GM23338 (cell line): ENCODE measurements at regions not wholly inside any gene's neighbourhood (a gene's known extent, or its start where the extent isn't known, plus 50 kb on each side); places are given as distances from the start of the nearest gene placed in this dataset.

Experiments used
- ATAC-seq: fragments of 200-7000 bp; cut with Tn5 transposase; 3 replicates; pipeline ENCODE4 v1.9.1; 2020
- DNase-seq: peaks from one replicate; pipeline ENCODE4 v3.0.0-alpha.2; 2015; ENCODE audit warnings: low spot score
- H2AFZ ChIP-seq: fragments of 200-600 bp; sonication (generic); 2 replicates; pipeline ENCODE4 v1.8.0; 2016; ENCODE audit warnings: antibody characterized with exemption, mild to moderate bottlenecking, moderate library complexity
- H3F3A ChIP-seq: fragments of 200-600 bp; sonication (generic); replicated peaks from 2 replicates; pipeline ENCODE4 v1.8.0; 2017; ENCODE audit warnings: antibody characterized with exemption, mixed run types, low read depth
- H3K27ac ChIP-seq: fragments of 200-600 bp; sonication (generic); 2 replicates; pipeline ENCODE4 v1.6.1; 2016; ENCODE audit warnings: low read depth
- H3K27me3 ChIP-seq: fragments of 200-600 bp; sonication (generic); 2 replicates; pipeline ENCODE4 v1.8.0; 2016; ENCODE audit warnings: mild to moderate bottlenecking, mixed run types, moderate library complexity; ENCODE audit not compliant: insufficient read depth
- H3K36me3 ChIP-seq: fragments of 200-600 bp; sonication (generic); 2 replicates; pipeline ENCODE4 v1.8.0; 2016; ENCODE audit warnings: mild to moderate bottlenecking; ENCODE audit not compliant: insufficient read depth
- H3K4me1 ChIP-seq: fragments of 200-600 bp; sonication (generic); 2 replicates; pipeline ENCODE4 v1.8.0; 2016; ENCODE audit warnings: mild to moderate bottlenecking, moderate library complexity; ENCODE audit not compliant: insufficient read depth
- H3K4me2 ChIP-seq: fragments of 200-600 bp; sonication (generic); 2 replicates; pipeline ENCODE4 v1.7.1; 2017; ENCODE audit warnings: mixed run types
- H3K4me3 ChIP-seq: fragments of 200-600 bp; sonication (generic); 2 replicates; pipeline ENCODE4 v1.6.1; 2016; ENCODE audit warnings: mixed run types
- H3K79me2 ChIP-seq: fragments of 200-600 bp; sonication (generic); replicated peaks from 2 replicates; pipeline ENCODE4 v1.8.0; 2017; ENCODE audit warnings: mild to moderate bottlenecking; ENCODE audit not compliant: insufficient read depth
- H3K9me2 ChIP-seq: fragments of 200-600 bp; sonication (generic); 2 replicates; pipeline ENCODE4 v1.8.0; 2017; ENCODE audit not compliant: insufficient read depth
- H4K20me1 ChIP-seq: fragments of 200-600 bp; sonication (generic); replicated peaks from 2 replicates; pipeline ENCODE4 v1.8.0; 2017; ENCODE audit warnings: mild to moderate bottlenecking; ENCODE audit not compliant: insufficient read depth
- H3K27ac Mint-ChIP-seq: 2 replicates; pipeline ENCODE4 v1.8.0; 2020; ENCODE audit warnings: inconsistent platforms, mild to moderate bottlenecking, moderate library complexity, mixed read lengths
- H3K27me3 Mint-ChIP-seq: 3 replicates; pipeline ENCODE4 v1.8.0; 2022; ENCODE audit warnings: low read depth, mild to moderate bottlenecking, moderate library complexity, mixed read lengths, inconsistent platforms; ENCODE audit not compliant: insufficient read depth, poor library complexity
- H3K36me3 Mint-ChIP-seq: 3 replicates; pipeline ENCODE4 v1.8.0; 2021; ENCODE audit warnings: low read depth, mild to moderate bottlenecking, inconsistent platforms, moderate library complexity, mixed read lengths
- H3K4me1 Mint-ChIP-seq: 3 replicates; pipeline ENCODE4 v1.8.0; 2020; ENCODE audit warnings: mild to moderate bottlenecking, inconsistent platforms, mixed read lengths
- H3K4me3 Mint-ChIP-seq: 3 replicates; pipeline ENCODE4 v1.8.0; 2021; ENCODE audit warnings: moderate library complexity, mild to moderate bottlenecking, inconsistent platforms, mixed read lengths
- H3K9me3 Mint-ChIP-seq: 3 replicates; pipeline ENCODE4 v1.8.0; 2020; ENCODE audit warnings: moderate library complexity, mild to moderate bottlenecking, inconsistent platforms, mixed read lengths
- CREB1 ChIP-seq: fragments of 250-450 bp; sonication (Bioruptor Pico); IDR thresholded peaks from 2 replicates; pipeline ENCODE4 v1.5.0; 2020; ENCODE audit warnings: low read depth, mild to moderate bottlenecking, moderate library complexity
- EZH2 ChIP-seq: fragments of 200-600 bp; sonication (generic); IDR thresholded peaks from one replicate; pipeline ENCODE4 v1.8.0; 2017; ENCODE audit warnings: antibody characterized with exemption, mild to moderate bottlenecking, low read depth; ENCODE audit not compliant: unreplicated experiment
- EZH2phosphoT487 ChIP-seq: fragments of 200-600 bp; sonication (generic); IDR thresholded peaks from one replicate; pipeline ENCODE4 v1.8.1; 2018; ENCODE audit warnings: antibody characterized with exemption; ENCODE audit not compliant: unreplicated experiment
- JUNB ChIP-seq: IDR thresholded peaks from one replicate; pipeline ENCODE4 v1.6.1; 2016; ENCODE audit warnings: antibody characterized with exemption; ENCODE audit not compliant: unreplicated experiment
- NANOG ChIP-seq: IDR thresholded peaks from 2 replicates; pipeline ENCODE4 v1.6.1; 2016; ENCODE audit warnings: antibody characterized with exemption, borderline replicate concordance
- POLR2AphosphoS5 ChIP-seq: IDR thresholded peaks from 2 replicates; pipeline ENCODE4 v1.6.1; 2016; ENCODE audit warnings: antibody characterized with exemption, low read depth
- REST ChIP-seq: IDR thresholded peaks from one replicate; pipeline ENCODE4 v1.6.1; 2018; ENCODE audit warnings: antibody characterized with exemption; ENCODE audit not compliant: unreplicated experiment
- STAT1 ChIP-seq: IDR thresholded peaks from one replicate; pipeline ENCODE4 v1.6.1; 2016; ENCODE audit warnings: antibody characterized with exemption; ENCODE audit not compliant: unreplicated experiment
- ZNF114 ChIP-seq: fragments of 250-450 bp; sonication (Bioruptor Pico); IDR thresholded peaks from 2 replicates; pipeline ENCODE4 v1.5.0; 2020; ENCODE audit warnings: mild to moderate bottlenecking, moderate library complexity
- ZNF331 ChIP-seq: fragments of 250-450 bp; sonication (Bioruptor Pico); IDR thresholded peaks from 2 replicates; pipeline ENCODE4 v1.5.0; 2020; ENCODE audit warnings: low read depth, mild to moderate bottlenecking, moderate library complexity
- ZNF462 ChIP-seq: fragments of 250-450 bp; sonication (Bioruptor Pico); IDR thresholded peaks from 2 replicates; pipeline ENCODE4 v1.5.0; 2020; ENCODE audit warnings: mild to moderate bottlenecking, moderate library complexity
- TF ChIP-seq, protein P1 (sequence below), 2 experiments: fragments of 200-600 bp in 1 of 2; sonication (generic) in 1 of 2; conservative IDR thresholded peaks; 2 replicates each; pipeline versions ENCODE4 v1.5.1 to v1.6.1; 2016 to 2017; ENCODE audit warnings: antibody characterized with exemption in 2 of 2, low read depth in 2 of 2, mild to moderate bottlenecking in 2 of 2, moderate library complexity in 1 of 2
- TF ChIP-seq, protein P2 (sequence below): IDR thresholded peaks from 2 replicates; pipeline ENCODE4 v1.6.1; 2016; ENCODE audit warnings: antibody characterized with exemption

DNA sequence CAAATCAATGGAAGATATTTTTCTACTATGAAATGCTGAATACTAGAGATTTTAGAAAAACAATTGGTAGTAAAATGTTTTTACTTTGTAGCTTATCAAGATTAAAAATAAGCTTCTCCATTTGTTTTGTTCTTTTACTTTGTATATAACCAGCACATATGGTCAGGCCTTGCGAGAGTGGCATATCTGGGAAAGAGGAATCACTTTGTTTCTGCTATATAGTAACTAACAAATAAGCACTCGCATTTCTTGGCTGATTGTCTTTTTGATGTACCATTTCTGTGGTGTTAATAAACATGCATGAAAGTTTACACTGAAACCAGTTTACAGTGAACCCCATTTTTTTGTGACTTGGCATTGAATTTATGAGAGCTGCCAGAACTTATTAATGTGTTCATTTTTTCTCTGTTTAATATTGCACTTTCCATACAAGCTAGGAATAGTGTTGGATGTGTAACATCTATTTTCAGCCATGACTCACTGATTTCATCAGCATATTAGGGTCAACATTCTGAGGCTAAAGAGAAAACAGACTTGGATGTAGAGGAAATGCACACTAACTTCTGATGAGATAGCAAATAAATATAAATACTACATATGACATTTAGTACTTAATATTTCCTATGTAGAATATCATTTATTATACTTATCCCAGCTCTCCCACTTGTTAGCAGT lies 635.5 kb downstream of the KCNH5 start:
- no peak for TF ChIP-seq POLR2AphosphoS5
- no peak for TF ChIP-seq ZNF114 (CRISPR knock-in tag)
- TF ChIP-seq, protein P1, sequence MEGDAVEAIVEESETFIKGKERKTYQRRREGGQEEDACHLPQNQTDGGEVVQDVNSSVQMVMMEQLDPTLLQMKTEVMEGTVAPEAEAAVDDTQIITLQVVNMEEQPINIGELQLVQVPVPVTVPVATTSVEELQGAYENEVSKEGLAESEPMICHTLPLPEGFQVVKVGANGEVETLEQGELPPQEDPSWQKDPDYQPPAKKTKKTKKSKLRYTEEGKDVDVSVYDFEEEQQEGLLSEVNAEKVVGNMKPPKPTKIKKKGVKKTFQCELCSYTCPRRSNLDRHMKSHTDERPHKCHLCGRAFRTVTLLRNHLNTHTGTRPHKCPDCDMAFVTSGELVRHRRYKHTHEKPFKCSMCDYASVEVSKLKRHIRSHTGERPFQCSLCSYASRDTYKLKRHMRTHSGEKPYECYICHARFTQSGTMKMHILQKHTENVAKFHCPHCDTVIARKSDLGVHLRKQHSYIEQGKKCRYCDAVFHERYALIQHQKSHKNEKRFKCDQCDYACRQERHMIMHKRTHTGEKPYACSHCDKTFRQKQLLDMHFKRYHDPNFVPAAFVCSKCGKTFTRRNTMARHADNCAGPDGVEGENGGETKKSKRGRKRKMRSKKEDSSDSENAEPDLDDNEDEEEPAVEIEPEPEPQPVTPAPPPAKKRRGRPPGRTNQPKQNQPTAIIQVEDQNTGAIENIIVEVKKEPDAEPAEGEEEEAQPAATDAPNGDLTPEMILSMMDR (conservative IDR thresholded peaks at IDR 0.05; ENCODE audit: low read depth in 2 of 2), result no peak
- no peak for TF ChIP-seq ZNF462 (CRISPR knock-in tag)
- no peak for TF ChIP-seq EZH2phosphoT487
- no peak for TF ChIP-seq REST
- TF ChIP-seq JUNB, result no peak
- TF ChIP-seq ZNF331 (CRISPR knock-in tag), result no peak
- TF ChIP-seq, protein P2, sequence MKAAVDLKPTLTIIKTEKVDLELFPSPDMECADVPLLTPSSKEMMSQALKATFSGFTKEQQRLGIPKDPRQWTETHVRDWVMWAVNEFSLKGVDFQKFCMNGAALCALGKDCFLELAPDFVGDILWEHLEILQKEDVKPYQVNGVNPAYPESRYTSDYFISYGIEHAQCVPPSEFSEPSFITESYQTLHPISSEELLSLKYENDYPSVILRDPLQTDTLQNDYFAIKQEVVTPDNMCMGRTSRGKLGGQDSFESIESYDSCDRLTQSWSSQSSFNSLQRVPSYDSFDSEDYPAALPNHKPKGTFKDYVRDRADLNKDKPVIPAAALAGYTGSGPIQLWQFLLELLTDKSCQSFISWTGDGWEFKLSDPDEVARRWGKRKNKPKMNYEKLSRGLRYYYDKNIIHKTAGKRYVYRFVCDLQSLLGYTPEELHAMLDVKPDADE, result no peak
- no peak for TF ChIP-seq NANOG
- TF ChIP-seq EZH2, result no peak
- TF ChIP-seq STAT1, result no peak
- no peak for TF ChIP-seq CREB1
- H3K27ac ChIP-seq, result no peak overlapping the region
- H4K20me1 ChIP-seq, result no peaks in the 10 kb centered on the region
- Mint-ChIP-seq H3K4me1 (peaks cover 13% of the 10 kb centered on the region; the same call in 2 of the 3 replicates), H3K36me3 (no peaks in the 10 kb centered on the region; the same call in 2 of the 3 replicates), H3K27me3 (peaks cover 3% of the 10 kb centered on the region), H3K9me3 (no peaks in the 10 kb centered on the region; the same call in 2 of the 3 replicates), H3K27ac (peak overlapping the region; percentile 75; the same call in 1 of the 2 replicates), H3K4me3 (no peak overlapping the region)
- ATAC-seq (no peak), DNase-seq (no peak)
- H2AFZ ChIP-seq, result no peak overlapping the region
- no peaks in the 10 kb centered on the region for H3K9me2 ChIP-seq
- H3K36me3 ChIP-seq, result no peaks in the 10 kb centered on the region
- no peaks in the 10 kb centered on the region for H3K79me2 ChIP-seq
- H3K4me3 ChIP-seq, result peak overlapping the region; percentile 17
- peak overlapping the region; percentile 34 for H3K4me2 ChIP-seq
- H3K4me1 ChIP-seq, result peaks cover 27% of the 10 kb centered on the region
- no peaks in the 10 kb centered on the region for H3F3A ChIP-seq
- H3K27me3 ChIP-seq, result no peaks in the 10 kb centered on the region
